ENCODE measurements at regions not wholly inside any gene's neighbourhood (a gene's known extent, or its start where the extent isn't known, plus 50 kb on each side); places are given as distances from the start of the nearest gene placed in this dataset.

- H3K9ac ChIP-seq (ENCODE audit: insufficient read depth, low read length) = no peak overlapping the region
- no peak for DNase-seq (ENCODE audit: low read depth in 2 of 2)
- H3K27me3 ChIP-seq (ENCODE audit: control insufficient read depth, insufficient read depth, low read length) = no peaks in the 10 kb centered on the region
- H3K4me3 ChIP-seq (replicated peaks in 1 of 4; ENCODE audit: control extremely low read depth in 1 of 4, insufficient read depth in 1 of 4, low read depth in 3 of 4, low read length in 4 of 4) = no peak overlapping the region
- H3K27ac ChIP-seq (ENCODE audit: insufficient read depth, low read length) = no peak overlapping the region
- no peaks in the 10 kb centered on the region for H3K79me2 ChIP-seq (ENCODE audit: control insufficient read depth, insufficient read depth, low read length)
- H3K36me3 ChIP-seq (ENCODE audit: control insufficient read depth, insufficient read depth, low read length) = no peaks in the 10 kb centered on the region
- H4K20me1 ChIP-seq (ENCODE audit: control insufficient read depth, extremely low read depth, insufficient read depth, low read length) = no peaks in the 10 kb centered on the region
- no peaks in the 10 kb centered on the region for H3K4me1 ChIP-seq (ENCODE audit: control insufficient read depth, extremely low read depth, insufficient read depth, low read length)
- H3K9me3 ChIP-seq (ENCODE audit: control insufficient read depth, insufficient read depth, low read depth, low read length) = no peaks in the 10 kb centered on the region
- H3K4me2 ChIP-seq (ENCODE audit: extremely low read depth, insufficient read depth, low read length) = no peak overlapping the region
- no peak overlapping the region for H2AFZ ChIP-seq (ENCODE audit: low read length)
- TF ChIP-seq CTCF (conservative IDR thresholded peaks at IDR 0.05 in 1 of 2, IDR thresholded peaks at IDR 0.05 in 1 of 2; ENCODE audit: low read depth in 1 of 2, low read length in 2 of 2) (no peak), EZH2 (IDR thresholded peaks at IDR 0.05; ENCODE audit: low read length, missing control alignments) (no peak)
Measured at GRCh38 chr2:117519238-117519637, 295.3 kb upstream of the DDX18 start.

- Histone ChIP-seq H3K27me3 (ENCODE audit: control insufficient read depth, insufficient read depth, low read length) (no peaks in the 10 kb centered on the region), H4K20me1 (ENCODE audit: control insufficient read depth, extremely low read depth, insufficient read depth, low read length) (no peaks in the 10 kb centered on the region), H3K4me2 (ENCODE audit: extremely low read depth, insufficient read depth, low read length) (no peak overlapping the region), H2AFZ (ENCODE audit: low read length) (no peak overlapping the region), H3K9me3 (ENCODE audit: control insufficient read depth, insufficient read depth, low read depth, low read length) (no peaks in the 10 kb centered on the region), H3K79me2 (ENCODE audit: control insufficient read depth, insufficient read depth, low read length) (no peaks in the 10 kb centered on the region), H3K9ac (ENCODE audit: insufficient read depth, low read length) (no peak overlapping the region), H3K36me3 (ENCODE audit: control insufficient read depth, insufficient read depth, low read length) (no peaks in the 10 kb centered on the region), H3K4me1 (ENCODE audit: control insufficient read depth, extremely low read depth, insufficient read depth, low read length) (no peaks in the 10 kb centered on the region), H3K27ac (ENCODE audit: insufficient read depth, low read length) (no peak overlapping the region), H3K4me3 (replicated peaks in 1 of 4; ENCODE audit: control extremely low read depth in 1 of 4, insufficient read depth in 1 of 4, low read depth in 3 of 4, low read length in 4 of 4) (no peak overlapping the region)
- DNase-seq (ENCODE audit: low read depth in 2 of 2) = no peak
- TF ChIP-seq EZH2 (IDR thresholded peaks at IDR 0.05; ENCODE audit: low read length, missing control alignments) (no peak), CTCF (conservative IDR thresholded peaks at IDR 0.05 in 1 of 2, IDR thresholded peaks at IDR 0.05 in 1 of 2; ENCODE audit: low read depth in 1 of 2, low read length in 2 of 2) (no peak)
Measured at GRCh38 chr2:117519721-117520120, 294.8 kb upstream of the DDX18 start.

GRCh38 chr2:117523267-117523666, 291.2 kb upstream of the DDX18 start:
- no peak overlapping the region for H2AFZ ChIP-seq (ENCODE audit: low read length)
- H4K20me1 ChIP-seq (ENCODE audit: control insufficient read depth, extremely low read depth, insufficient read depth, low read length) = no peaks in the 10 kb centered on the region
- H3K36me3 ChIP-seq (ENCODE audit: control insufficient read depth, insufficient read depth, low read length) = no peaks in the 10 kb centered on the region
- no peak overlapping the region for H3K4me2 ChIP-seq (ENCODE audit: extremely low read depth, insufficient read depth, low read length)
- TF ChIP-seq EZH2 (IDR thresholded peaks at IDR 0.05; ENCODE audit: low read length, missing control alignments) = no peak
- no peak for TF ChIP-seq CTCF (conservative IDR thresholded peaks at IDR 0.05 in 1 of 2, IDR thresholded peaks at IDR 0.05 in 1 of 2; ENCODE audit: low read depth in 1 of 2, low read length in 2 of 2)
- H3K9ac ChIP-seq (ENCODE audit: insufficient read depth, low read length) = no peak overlapping the region
- H3K27me3 ChIP-seq (ENCODE audit: control insufficient read depth, insufficient read depth, low read length) = no peaks in the 10 kb centered on the region
- H3K79me2 ChIP-seq (ENCODE audit: control insufficient read depth, insufficient read depth, low read length) = no peaks in the 10 kb centered on the region
- no peak overlapping the region for H3K4me3 ChIP-seq (replicated peaks in 1 of 4; ENCODE audit: control extremely low read depth in 1 of 4, insufficient read depth in 1 of 4, low read depth in 3 of 4, low read length in 4 of 4)
- H3K27ac ChIP-seq (ENCODE audit: insufficient read depth, low read length) = no peak overlapping the region
- no peaks in the 10 kb centered on the region for H3K4me1 ChIP-seq (ENCODE audit: control insufficient read depth, extremely low read depth, insufficient read depth, low read length)
- DNase-seq (ENCODE audit: low read depth in 2 of 2) = no peak
- H3K9me3 ChIP-seq (ENCODE audit: control insufficient read depth, insufficient read depth, low read depth, low read length) = no peaks in the 10 kb centered on the region

All from fibroblast of lung (primary cell).